Lung microvascular endothelial cell (primary cell): ENCODE measurements at regions not wholly inside any gene's neighbourhood (a gene's known extent, or its start where the extent isn't known, plus 50 kb on each side); places are given as distances from the start of the nearest gene placed in this dataset.

Source experiments
- DNase-seq, 2 donors: peaks; one replicate each; pipeline versions ENCODE4 v3.0.0 to v3.0.0-alpha.2; 2010; ENCODE audit warnings: low read depth in 2 of 2

DNA sequence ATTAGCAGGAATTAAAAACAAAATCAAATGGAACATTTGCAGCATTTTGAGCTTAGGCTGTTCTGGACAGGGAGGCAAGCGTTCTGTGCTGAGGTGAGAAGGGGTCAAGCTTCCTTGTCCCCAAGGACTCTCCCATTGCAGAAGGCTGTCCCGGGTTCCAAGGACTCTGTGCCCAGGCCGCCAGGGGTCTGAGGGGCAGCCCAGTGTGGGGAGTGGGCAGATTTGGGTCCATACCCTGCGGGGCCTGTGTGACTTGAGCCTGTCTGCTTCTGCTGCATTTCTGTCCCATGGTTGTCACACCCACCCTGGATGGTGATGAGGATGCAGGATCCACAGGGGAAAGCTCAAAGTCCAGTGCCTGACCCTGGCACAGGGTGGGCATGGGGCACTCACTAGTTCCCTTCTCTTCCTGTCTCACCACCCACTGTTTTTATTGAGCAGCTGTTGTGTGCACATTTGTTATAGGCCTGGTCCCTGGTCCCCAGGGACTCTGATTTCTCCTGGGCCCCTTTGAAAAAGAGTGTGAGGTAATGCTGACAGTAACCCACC lies 211.4 kb upstream of the HS6ST1 start:
- DNase-seq = no peak

DNA sequence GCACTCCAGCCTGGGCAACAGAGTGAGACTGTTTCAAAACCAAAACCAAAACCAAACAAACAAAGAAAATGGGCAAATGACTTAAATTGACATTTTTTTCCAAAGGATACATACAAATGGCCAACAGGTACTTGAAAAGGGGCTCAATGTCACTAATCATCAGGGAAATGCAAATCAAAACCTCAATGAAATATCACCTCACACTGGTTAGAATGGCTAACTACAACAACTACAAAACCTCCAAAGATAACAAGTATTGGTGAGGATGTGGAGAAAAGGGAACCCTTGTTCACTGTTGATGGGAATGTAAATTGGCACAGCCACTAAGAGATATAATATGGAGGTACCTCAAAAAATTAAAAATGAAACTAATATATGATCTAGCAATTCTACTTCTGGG lies 213.2 kb upstream of the HS6ST1 start:
- peak in 1 of 2 donors; percentile 50 for DNase-seq

DNA sequence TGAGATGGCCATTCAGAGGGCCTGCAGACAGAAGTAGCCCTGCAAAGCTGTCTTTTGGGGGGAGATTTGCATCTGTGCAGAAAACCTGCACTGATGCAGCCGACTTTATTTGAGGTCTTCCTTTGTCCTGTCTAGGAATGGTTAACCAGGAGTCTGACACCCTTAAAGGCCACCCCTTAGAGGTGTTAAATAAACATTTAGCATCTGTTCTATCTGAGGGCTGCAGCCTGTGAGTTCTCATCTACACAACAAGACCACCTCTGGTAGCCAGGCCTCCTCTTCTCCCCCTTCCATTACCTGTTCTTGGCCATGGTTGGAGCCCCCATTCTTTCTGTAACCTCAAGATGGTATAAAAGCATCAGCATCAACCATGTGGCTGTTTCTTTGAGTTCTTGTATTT lies 214.4 kb upstream of the HS6ST1 start:
- DNase-seq = no peak

DNA sequence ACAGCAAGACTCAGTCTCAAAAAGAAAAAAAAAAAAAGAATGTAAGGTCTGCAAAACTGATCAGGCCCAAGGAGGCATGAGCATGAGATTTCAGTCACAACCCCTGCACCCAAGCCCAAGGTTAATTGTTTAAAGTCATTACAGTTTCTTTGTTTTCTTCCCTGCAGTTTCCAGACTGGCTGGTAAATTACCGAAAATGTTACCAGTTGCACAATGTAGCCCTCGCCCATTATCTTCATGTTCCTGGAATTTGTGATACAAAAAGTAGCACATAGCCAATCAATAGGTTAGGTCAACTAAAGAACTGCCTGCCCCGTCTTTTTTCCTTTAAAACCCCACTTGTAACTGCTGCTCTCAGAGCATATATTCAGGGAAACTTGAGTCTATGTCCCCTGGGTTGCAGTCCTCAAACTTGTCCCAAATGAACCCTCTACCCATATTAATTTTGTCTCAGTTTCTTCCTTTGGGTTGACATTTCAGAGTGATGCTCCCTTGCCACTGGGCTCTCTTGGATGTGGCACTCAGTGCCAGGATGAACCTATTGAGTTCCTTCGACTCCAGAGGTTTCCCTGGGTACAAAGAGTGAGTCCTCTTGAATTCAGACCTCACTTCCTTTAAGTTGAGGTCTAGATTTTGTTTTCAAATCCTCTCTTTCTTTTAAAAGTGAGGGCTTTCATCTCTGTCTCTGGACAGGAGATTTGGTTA lies 216.2 kb upstream of the HS6ST1 start:
- DNase-seq = no peak

DNA sequence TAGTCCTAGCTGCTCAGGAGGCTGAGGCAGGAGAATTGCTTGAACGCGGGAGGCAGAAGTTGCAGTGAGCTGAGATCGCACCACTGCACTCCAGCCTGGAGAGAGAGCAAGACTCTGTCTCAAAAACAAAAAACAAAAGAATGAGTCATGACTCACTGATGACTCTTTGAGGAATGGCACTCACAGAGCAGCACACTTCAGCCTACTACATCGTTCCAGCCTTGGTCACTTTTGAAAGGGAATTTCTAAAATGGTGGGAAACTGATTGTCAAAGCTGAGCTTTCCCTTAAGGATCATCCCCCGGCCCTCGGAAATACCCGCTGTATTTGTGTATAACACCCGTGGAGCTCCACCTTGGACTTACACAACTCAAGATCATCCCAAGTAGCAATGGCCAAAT lies 217.3 kb upstream of the HS6ST1 start:
- DNase-seq = peak in 1 of 2 donors; percentile 66

DNA sequence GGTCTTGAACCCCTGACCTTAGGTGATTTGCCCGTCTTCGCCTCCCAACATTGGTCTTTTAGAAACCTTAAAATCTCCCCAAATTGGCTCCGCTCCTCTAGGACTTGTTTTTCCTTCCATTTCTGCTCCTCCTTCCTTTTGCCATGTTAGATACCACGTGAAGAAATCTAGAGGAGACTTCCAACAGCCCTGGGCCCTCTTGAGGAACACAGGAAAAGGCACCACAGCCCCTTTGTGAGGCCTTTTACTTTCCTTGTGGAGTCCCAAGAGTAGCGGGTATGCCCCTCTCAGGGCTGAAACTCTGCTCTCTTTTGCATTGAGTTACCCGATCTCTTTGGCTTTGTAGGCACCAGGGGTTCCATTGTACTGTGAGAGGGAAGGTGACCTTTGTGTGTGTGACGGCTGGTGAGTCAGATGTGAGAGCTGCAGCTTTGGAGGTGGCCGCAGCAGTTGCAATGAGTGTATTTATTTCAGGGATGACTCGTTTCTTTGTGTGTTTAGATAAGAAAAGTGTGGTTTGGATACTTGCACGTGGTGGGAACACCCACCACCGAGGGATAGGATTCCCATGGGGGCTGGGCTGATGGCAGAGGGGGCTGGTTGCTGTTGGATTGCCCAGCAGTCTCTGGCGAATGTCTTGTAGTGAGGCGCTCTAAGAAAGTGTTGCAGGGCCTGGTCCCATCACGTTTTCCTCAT lies 218.4 kb upstream of the HS6ST1 start:
- peak; percentile 9 to 84 for DNase-seq

DNA sequence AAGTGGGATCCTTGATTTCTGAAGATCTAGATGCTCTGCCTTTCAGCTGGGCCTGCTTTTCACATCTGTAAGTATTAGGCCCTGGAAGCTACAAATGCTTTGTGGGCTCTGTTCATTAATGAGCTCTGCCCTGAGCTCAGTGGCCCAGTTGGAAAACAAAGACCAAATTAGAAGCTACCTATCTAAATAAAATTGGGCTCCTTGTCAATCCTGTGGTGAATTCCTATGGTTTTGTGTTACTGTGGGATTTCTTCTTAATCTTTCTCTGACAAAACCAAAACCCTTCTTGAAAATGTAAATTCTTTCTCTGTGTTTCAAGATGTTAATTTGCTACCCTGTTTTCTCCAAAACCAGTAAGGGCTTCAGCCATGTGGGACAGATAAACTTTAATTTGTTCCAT lies 219.0 kb upstream of the HS6ST1 start:
- DNase-seq = no peak

DNA sequence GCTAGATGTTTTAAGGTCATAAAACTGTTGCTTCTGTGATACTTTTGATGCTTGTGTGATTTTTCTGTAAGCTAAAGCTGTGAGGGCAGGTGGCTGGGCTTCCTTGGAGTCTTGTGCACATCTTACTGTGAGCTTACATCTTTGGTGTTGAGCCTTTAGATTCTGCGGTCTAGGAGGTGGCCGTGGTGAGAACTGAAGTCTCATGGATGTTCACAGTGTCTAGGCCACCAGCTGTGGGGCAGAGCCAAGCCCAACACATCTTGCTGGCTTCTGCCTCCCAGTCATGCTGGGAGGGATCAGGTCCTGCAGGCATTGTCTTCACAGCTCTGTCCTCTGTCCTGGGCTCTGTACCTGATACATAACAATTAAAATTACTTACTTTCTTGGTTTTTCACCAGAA lies 219.7 kb upstream of the HS6ST1 start:
- DNase-seq = no peak

DNA sequence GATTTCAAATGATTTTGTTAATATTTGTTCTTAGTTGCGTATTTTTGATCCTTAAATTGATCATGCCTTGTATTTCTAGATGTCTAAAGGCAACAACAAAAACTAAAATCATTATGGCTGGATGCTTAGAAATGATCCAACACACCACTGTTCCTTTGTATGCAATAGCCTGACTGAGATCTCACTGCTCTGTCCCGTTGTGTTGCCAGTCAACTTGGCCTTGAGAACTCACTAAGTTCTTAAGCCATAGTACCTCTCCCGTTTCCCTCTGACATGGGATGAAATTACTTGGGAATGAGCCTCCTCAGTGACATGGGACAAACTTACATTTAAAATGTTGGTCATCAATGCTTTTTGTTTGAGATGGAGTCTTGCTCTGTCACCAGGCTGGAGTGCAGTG lies 222.0 kb upstream of the HS6ST1 start:
- DNase-seq = no peak

DNA sequence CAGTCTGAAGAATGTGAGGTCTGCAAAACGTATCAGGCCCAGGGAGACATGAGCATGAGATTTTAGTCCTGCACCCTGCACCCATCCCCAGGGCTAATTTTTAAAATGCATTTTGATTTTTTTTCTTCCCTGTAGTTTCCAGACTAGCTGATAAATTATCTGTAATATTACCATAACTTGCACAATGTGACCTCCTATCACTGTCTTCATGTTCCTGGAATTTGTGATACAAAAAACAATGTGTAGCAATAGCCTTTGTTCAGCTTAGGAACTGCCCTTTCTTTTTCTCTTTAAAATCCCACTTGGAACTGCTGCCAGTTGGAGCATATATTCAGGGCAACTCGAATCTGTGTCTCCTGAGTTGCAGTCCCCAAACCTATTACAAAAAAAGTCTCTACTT lies 222.8 kb upstream of the HS6ST1 start:
- DNase-seq = no peak

DNA sequence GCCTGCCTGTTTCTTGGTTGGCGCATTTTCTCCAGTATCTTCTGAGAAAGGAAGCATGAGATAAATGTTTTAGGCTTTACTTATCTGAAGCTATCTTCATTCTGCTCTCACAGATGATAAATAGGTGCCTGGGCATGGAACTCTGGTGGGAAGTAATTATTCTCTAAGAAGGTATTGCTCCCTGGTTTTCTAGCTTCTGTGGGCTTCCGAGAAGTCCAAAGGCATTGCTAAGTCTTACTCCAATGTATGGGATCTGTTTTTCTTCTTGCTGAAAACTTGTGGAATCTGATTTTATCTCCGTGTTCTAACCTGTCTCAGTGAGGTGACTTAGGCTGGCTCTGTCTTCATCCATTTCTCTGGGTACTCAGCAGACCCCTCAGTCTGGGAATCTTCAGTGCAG lies 224.4 kb upstream of the HS6ST1 start:
- DNase-seq = no peak

DNA sequence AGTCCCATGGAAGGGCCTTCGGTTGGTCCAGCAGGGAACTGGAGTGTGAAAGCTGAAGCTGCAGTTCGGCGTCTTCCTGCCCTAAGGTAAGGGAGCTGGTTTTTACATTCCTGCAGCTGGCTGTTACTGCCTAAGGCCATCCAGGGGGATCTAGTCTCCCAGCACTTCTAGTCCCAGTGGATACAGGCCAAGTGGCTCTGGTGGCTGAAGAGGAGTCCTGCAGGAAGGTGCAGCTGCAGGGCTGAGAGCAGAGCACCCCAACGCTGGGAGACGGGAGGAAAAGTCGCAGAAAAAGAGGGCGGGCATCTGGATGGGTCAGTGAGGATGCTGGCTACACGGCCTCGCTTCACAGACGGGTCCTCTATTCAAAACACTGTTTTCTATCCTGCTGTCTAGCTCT lies 225.0 kb upstream of the HS6ST1 start:
- no peak for DNase-seq

DNA sequence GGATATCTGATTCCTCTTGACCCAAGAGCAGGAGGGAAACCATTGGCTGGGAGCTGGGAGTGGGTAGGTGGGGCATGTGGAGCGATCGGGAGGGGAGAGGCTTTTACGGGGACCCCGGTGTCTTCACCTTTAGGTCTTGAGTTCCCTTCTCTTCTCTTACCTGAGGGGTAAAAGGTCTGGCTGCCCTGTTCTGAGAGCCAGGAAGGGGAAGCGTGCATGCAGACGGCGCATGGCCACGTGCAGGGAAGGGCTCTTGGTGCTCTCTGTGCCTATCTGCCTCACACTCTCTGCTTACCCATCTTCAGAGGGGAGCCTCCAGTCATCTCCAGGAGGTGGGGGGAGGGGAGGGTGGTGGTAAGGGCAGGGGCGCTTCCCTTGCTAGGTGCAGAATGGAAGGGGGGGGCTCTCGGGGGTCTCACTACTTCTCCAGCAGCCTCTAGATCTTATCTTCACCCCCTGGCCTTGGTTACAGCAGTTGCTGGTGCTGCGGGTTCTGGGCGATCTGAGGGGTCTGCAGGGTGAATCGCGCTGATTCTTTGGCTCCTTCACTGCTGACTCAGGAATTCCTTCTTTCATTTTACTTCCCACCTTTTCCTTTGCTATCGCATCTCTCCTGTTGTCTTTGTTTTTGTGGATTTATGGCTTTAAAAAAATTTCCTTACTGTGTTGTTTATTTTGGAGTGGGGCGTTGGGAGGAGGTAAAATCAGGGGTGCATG lies 225.8 kb upstream of the HS6ST1 start:
- no peak for DNase-seq

DNA sequence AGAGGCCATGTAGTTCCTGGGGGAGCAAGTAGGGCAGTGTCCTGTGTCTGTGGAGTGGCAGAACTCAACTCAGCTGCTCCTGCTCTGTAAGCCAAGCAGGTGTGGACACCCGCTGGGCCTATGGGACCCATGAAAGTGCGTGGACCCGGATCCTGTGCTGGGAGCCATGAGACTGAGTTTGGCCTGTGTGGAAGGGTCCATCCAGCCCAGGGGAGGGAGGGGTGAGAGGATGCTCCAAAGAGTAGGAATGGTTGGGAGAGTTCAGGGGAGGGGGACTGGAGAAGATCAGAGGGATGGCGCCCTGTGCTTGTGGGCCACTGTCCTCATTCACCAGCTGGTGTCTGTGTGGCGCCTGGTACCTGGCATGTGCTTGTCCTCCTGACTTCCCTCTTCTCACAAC lies 226.4 kb upstream of the HS6ST1 start:
- DNase-seq = no peak

DNA sequence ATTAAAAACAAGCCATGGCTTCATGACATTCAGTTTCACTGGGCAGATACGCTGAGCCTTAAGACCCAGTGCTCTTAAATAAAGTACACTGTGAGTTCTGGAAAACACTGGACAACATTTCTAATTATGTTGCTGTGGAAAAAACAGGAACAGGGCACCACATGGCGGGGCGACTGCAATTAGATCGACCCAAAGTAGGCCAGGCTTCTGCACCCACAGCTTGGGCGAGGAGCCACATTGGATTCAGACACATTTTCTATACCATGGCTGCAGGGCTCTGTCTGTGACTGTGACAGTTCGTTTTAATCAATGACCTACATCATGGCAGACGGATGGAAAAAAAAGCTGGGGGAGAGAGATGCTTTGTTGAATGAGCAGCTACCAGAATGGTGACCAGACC lies 227.2 kb upstream of the HS6ST1 start:
- no peak for DNase-seq

DNA sequence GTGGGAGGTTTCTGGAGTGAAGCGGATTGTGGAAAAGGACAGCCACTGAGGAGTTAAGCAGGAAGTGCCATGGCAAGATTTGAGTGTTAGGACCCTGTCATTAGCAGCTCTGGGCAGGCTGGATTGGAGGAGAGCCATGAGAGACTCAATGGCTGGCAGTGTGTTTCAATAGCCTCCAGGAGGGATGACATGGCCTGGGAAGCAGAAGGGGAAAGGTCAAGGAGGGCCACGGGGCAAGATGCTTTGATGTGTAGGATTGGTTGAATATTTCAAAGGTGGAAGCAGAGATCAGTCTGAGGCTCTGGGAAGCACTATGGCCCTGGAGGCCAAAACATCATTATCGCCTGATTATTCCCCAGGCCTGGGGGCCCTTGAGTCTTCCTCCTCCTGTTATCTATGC lies 229.0 kb upstream of the HS6ST1 start:
- DNase-seq = no peak

DNA sequence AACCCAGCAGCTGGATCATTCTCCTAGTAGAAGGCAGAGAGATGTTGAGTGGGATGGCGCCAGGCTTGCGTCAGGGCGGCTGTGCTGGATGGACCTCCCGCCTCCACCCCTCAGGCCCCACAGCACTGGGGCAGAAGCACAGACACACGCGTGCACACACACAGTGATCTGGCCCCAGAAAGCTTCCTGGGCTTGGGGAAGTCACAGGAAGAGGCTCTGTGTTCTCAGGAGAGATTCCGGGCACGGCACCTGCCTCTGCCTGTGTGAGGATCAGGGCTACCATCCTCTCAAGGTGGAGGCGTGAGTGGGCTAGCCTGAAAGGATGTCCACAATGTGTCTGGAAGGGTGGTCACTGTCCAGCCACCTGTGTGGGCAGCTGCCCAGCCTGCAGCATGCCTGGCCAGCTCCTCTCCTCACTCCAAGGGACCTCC lies 229.8 kb upstream of the HS6ST1 start:
- no peak for DNase-seq

DNA sequence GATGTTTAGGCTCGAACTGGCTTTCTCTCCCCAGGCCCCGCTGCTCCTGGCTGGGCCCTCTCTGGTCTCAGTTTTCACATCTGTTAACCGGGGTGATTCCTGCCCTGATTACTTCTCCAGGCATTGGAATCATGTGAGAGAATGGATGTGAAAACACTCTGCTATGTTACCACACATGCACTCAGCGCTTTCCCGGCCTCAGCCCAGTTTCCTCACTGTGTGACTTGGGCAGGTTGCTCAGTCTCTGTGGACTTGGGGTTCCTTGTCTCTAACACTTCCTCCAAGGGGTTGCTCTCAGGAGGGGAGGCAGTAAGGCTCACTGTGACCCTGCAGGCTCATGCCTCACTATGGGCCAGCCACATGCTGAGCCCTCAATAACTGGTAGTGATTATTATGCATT lies 230.4 kb upstream of the HS6ST1 start:
- no peak for DNase-seq

DNA sequence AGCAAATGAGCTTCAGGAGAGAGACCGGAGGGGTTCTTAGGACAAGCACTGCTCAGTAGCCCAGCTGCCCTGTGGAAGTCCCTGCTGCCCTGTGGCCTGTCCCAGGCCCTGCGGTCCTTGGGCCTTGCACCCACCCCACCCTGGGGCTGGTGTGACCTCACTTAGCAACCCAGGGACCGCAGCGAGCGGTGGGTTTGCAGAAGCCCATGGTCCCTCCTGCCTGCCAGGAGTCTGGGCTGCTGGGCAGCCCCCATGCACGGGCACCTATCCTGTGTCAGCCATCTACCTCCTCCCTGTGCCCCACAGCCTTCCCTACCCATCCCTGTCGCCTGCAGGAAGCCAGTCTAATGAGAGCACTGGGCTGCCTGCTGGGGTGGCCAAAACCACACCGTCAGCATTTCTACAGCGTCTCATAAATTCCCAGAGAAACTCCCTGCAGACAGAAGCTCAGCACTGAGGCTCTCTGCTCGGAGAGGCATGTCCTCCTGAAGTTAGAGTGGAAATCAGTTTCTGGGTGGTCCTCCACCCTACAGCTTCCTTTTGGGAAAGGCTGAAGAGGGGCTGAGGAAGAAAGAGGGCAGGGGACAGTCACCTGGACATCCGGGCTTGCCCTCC lies 231.1 kb upstream of the HS6ST1 start:
- DNase-seq = no peak

DNA sequence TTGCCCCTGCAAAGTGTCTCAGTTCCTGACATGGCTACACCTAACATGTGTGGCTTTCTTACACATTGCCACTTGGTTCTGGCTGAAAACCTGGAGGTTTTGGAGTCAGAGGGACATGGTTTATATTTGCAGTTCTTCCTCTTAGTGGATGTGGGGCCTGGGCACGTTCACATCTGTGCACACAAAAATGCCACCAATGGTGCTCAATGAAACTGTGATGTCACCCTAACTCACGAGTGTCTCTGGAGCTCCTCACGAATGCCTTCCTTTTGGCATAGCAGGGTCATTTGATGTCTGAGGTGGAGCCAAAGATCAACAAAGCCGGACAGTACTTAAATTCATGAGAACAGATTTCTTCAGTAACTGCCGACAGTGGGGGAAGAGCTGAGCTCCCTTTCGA lies 231.7 kb upstream of the HS6ST1 start:
- no peak for DNase-seq

DNA sequence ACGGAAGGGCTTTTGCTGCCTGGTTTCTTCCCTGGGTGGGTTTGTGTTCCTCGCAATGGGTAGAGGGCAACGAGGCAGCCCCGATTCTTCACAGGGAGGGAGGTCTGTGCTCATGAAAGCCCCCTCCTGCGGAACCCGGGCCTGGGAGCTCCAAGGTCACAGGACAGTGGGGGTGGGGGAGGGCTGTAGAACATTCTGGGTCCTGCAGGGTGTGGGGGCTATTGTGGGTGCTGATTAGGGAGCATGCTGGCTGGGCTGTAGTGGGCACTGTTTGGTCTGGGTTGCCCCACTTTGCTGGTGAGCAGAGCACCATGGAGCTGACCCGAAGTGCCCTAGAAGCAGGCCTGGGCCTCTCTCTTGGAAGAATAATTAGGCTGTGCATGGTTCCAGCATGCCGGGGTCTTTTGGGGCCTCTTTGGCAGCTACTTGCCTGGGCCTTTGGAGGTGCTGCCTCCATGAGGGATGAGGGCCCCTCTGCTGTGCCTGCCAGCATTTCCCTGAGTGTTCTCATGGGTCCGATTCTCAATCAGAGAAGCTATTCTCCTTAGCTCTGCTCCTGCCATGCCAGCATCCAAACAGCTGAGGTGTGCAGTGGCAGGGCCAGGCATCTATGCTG lies 232.2 kb upstream of the HS6ST1 start:
- DNase-seq = no peak

DNA sequence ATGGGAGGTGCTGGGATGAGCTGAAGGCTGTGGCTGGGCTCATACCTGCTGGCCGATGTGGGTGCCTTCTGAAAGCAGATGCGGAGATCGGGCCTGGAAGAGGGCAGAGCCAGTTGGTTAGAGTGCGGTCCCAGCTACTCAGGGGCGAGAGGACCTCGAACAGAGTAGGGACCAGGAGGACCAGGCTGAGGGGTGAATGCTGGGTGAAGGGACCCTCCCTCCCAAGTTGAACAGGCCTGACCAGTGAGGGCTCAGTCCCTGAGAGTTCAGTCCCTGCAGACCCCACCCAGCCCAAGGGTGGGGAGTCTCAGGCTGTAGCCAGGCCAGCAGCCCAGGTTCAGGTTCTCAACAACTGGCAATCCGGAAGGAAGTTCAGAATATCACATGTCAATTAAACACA lies 232.8 kb upstream of the HS6ST1 start:
- no peak for DNase-seq
